Mesodermal cell (in vitro differentiated cells): ENCODE measurements at regions not wholly inside any gene's neighbourhood (a gene's known extent, or its start where the extent isn't known, plus 50 kb on each side); places are given as distances from the start of the nearest gene placed in this dataset.

ENCODE experiments used
- H3K27ac ChIP-seq: 2 replicates; pipeline ENCODE4 v1.7.0; 2013; ENCODE audit warnings: mild to moderate bottlenecking, low read depth, low read length, moderate library complexity; ENCODE audit not compliant: severe bottlenecking
- H3K36me3 ChIP-seq: 2 replicates; pipeline ENCODE4 v1.7.1; 2013; ENCODE audit warnings: mild to moderate bottlenecking, low read length, moderate library complexity; ENCODE audit not compliant: control insufficient read depth, insufficient read depth
- H3K4me1 ChIP-seq: one replicate; pipeline ENCODE4 v1.7.1; 2013; ENCODE audit warnings: mild to moderate bottlenecking, low read length; ENCODE audit not compliant: insufficient read depth, control insufficient read depth, poor library complexity, severe bottlenecking
- H3K4me3 ChIP-seq: 2 replicates; pipeline ENCODE4 v1.7.0; 2013; ENCODE audit warnings: low read length, control low read depth, mild to moderate bottlenecking; ENCODE audit not compliant: insufficient read depth, poor library complexity, severe bottlenecking; ENCODE audit errors: extremely low read depth
- H3K9me3 ChIP-seq: 2 replicates; pipeline ENCODE4 v1.7.1; 2013; ENCODE audit warnings: mild to moderate bottlenecking, low read length, moderate library complexity; ENCODE audit not compliant: control insufficient read depth
- WGBS, 2 experiments: methylation state at CpG; one replicate each; pipeline ENCODE4 v1.1.5; 2013; ENCODE audit warnings: missing lambda C conversion rate in 2 of 2; ENCODE audit not compliant: insufficient coverage in 2 of 2; 5-methylcytosine and 5-hydroxymethylcytosine counted together

DNA sequence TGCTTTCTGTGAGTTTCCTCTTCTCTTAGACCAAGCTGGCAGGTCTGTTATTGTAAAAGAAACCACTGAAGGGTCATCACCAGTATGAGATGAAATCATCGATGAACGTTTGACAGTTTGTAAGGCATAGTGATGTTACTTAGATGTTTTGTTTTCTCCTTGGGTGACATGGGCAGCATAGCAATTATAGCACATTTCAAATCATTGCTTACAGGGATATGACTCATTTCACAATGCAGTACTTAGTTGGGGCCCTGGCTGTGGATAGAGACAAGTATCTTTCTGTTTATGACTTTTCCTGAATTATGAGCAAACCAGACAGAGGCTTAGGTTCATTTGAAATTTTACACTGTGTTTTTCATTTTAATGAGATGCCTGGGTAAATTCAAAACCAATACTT lies 313.0 kb downstream of the RWDD3 start:
- 100% methylated on average over 2 of the region's 2 CpGs; no CpG with 5 or more reads in 1 of the 2 experiments for WGBS, 2 experiments
- H3K4me1 ChIP-seq: no peaks in the 10 kb centered on the region
- no peaks in the 10 kb centered on the region for H3K9me3 ChIP-seq
- no peaks in the 10 kb centered on the region for H3K36me3 ChIP-seq
- no peak overlapping the region for H3K27ac ChIP-seq
- H3K4me3 ChIP-seq: no peak overlapping the region

DNA sequence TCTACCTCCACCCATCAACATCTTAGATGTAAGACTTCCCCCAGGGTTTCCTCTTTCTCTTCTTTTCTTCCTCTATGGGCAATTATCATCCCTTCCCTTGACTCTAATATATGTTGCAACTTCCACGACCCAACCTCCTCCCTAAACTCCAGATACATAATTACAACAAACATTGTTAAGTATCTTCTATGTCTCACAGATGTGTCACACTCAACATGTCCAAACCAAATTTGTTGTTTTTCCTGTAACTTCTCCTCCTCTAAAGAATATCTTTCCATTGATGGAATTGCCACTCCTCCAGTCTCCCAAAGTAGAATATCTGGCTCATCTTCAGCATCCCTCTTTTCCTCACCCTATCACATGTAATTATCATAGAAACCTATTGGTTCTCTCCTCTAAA lies 314.2 kb downstream of the RWDD3 start:
- 86 to 100% methylated on average over 1 of the region's 1 CpG for WGBS, 2 experiments
- Histone ChIP-seq H3K27ac (no peak overlapping the region), H3K4me3 (no peak overlapping the region), H3K36me3 (no peaks in the 10 kb centered on the region), H3K9me3 (no peaks in the 10 kb centered on the region), H3K4me1 (no peaks in the 10 kb centered on the region)

DNA sequence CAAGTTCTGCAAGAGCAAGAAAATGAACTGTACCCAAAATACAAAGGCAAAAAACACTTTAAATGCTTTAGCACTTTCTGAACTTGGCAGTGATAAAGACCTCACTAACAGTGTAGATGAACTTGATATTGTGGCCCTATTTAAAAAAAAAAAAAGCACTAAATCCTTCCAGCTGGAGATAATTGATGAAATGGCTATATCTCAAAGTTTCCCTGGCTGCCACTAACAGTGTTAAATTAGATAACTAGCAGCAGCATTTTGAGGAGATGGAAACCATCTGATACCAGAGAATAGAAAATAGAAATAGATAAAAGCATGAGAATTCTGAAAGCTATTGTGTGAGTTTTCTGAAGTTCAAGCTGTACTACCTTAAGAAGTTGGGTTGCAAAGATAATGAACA lies 317.2 kb downstream of the RWDD3 start:
- Histone ChIP-seq H3K4me1 (no peaks in the 10 kb centered on the region), H3K36me3 (no peaks in the 10 kb centered on the region), H3K4me3 (no peak overlapping the region), H3K27ac (no peak overlapping the region), H3K9me3 (peaks cover 1% of the 10 kb centered on the region)

DNA sequence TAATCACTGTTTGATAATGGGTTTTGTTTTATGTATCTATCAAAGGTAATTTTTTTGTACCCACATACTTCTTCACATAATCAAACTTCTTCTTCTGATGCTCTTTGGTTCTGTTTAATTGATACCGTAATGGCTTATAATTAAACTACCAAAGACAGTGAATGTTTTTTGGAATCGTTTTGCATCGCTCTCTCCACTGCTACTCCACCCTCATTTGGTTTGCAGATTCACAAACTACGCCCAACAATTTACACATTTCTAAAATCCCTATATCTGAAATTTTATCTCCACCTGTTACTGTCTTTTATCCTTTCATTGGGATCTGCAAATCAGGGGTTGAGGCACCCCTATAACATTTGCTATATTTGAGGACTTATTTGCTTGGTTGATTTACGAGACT lies 319.6 kb downstream of the RWDD3 start:
- no peaks in the 10 kb centered on the region for H3K4me1 ChIP-seq
- WGBS, 2 experiments: 89 to 100% methylated on average over 3 to 4 of the region's 5 CpGs
- H3K9me3 ChIP-seq: peaks cover 4% of the 10 kb centered on the region
- H3K27ac ChIP-seq: no peak overlapping the region
- no peaks in the 10 kb centered on the region for H3K36me3 ChIP-seq
- no peak overlapping the region for H3K4me3 ChIP-seq

DNA sequence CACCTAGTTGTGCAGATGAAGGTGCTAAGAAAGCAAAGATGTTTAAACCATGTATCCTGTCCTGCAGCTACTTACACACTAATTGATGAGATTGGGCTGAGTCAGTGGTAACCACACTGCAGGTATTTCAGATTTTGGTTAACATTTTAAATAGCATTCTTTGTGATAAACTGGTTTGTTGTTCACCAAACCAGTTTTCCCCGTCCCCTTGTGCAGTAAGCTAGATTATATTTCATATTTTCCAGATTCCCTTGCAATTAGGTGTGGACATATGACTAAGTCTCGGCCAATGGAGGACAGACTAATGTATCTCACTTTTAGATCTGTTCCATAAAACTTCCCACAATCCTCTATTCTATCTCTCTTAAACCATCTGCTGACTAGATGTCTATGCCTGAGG lies 320.4 kb downstream of the RWDD3 start:
- Histone ChIP-seq H3K4me1 (no peaks in the 10 kb centered on the region), H3K4me3 (no peak overlapping the region), H3K27ac (no peak overlapping the region), H3K36me3 (no peaks in the 10 kb centered on the region), H3K9me3 (peaks cover 4% of the 10 kb centered on the region)
- no CpG with 5 or more reads among the region's 2 CpGs for WGBS, 2 experiments

DNA sequence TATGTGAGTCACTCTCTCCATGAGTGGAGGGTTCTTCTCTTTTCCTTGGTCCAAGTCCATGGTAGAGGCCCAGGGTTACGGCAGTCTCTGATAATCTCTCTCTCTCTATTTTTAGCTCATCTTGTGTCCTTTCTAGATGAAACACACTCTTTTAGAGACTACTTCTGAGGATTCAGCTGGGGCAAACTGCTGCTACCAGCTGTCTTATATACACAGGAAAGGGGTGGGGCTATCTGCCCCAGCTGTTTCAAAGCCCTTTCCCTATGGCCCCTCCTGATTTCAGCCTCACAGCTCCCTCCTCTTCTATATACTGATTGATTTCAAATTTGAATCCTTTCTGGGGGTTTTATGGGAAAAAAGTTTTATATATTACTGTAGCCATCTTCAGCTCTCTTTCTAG lies 324.8 kb downstream of the RWDD3 start:
- H3K4me3 ChIP-seq: no peak overlapping the region
- H3K9me3 ChIP-seq: peaks cover 4% of the 10 kb centered on the region
- no peaks in the 10 kb centered on the region for H3K36me3 ChIP-seq
- no peak overlapping the region for H3K27ac ChIP-seq
- WGBS, 2 experiments: 100% methylated on average over 1 of the region's 1 CpG; no CpG with 5 or more reads in 1 of the 2 experiments
- no peaks in the 10 kb centered on the region for H3K4me1 ChIP-seq

DNA sequence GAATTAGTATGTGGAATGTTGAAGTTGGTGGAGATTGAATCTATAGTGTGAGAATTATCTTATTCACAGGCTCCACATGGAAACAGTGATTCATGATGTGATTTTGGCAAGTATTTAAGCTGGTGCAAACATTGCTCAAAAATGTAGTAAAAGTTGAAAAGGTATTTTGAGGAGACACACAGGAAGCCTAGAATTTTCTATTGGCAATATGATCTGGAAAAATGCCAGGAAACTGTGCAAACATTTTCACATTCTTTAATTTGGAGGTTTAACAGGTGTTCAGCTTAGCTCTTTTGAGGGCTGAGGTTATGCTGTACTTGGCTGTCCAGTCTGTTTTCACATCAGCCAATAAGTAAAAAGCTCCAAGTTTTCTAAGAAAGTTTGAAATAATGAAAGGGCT lies 327.3 kb downstream of the RWDD3 start:
- Histone ChIP-seq H3K9me3 (peaks cover under 1% of the 10 kb centered on the region), H3K27ac (no peak overlapping the region), H3K36me3 (no peaks in the 10 kb centered on the region), H3K4me1 (no peaks in the 10 kb centered on the region), H3K4me3 (no peak overlapping the region)

DNA sequence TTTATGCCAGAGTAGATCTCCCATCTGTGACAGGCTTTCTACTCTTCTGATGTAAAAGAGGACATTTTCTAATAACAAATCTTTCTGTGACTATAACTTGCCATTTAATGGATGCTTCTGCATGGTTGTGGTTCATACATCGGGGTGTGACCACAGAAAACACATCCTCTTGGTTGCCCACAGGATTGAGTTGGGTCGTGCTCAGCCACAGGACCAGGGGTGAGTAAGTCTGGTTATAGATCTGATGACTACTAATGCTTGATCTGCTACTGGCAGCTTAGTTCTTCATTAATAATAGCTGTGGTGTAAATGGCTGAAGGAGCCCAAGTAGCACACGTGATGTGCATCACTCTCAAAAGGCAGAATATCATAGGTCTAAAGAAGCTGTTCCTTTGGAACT lies 328.2 kb downstream of the RWDD3 start:
- no peaks in the 10 kb centered on the region for H3K9me3 ChIP-seq
- no peak overlapping the region for H3K27ac ChIP-seq
- H3K4me3 ChIP-seq: no peak overlapping the region
- WGBS, 2 experiments: 77 to 91% methylated on average over 2 to 3 of the region's 3 CpGs
- H3K36me3 ChIP-seq: no peaks in the 10 kb centered on the region
- H3K4me1 ChIP-seq: no peaks in the 10 kb centered on the region

DNA sequence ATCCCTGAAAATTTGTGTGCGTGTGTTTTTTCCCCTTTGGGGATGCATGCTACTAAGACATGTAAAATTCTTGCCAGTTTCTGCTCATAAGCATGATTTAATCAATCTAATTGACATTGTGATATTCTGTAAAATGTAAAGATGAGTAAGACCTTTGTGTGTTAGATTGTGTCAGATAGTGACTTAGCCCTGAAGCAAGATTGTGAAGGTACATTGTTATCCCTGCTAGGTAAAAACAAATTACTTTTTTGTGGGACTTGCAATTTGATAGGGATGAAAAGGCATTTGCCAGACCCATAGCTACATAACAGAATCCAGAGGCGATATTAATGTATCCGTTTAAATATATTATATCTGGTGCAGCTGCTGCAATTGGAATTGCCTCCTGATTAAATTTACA lies 338.0 kb downstream of the RWDD3 start:
- no peaks in the 10 kb centered on the region for H3K4me1 ChIP-seq
- no peaks in the 10 kb centered on the region for H3K9me3 ChIP-seq
- 83% methylated on average over 2 of the region's 3 CpGs; no CpG with 5 or more reads in 1 of the 2 experiments for WGBS, 2 experiments
- H3K36me3 ChIP-seq: no peaks in the 10 kb centered on the region
- H3K4me3 ChIP-seq: no peak overlapping the region
- H3K27ac ChIP-seq: no peak overlapping the region

DNA sequence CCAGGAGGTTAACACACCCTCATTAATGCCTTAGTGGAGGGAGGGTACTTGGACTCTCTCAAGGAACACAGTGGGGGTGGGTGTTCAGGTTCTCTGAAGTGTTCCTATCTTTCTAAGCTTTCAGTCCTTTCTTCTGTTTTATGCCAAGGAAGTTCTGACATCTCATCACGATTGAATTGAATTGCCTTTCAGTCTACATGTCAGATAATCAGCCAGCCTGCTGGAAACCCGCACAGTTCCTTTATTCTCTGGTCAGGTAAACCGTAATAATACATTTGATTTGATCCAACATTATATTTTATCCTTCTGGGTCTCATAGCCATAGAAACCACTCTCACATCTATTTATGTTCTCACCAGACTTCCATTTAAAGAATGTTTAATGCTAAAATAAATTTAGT lies 339.0 kb downstream of the RWDD3 start:
- no peak overlapping the region for H3K4me3 ChIP-seq
- H3K36me3 ChIP-seq: no peaks in the 10 kb centered on the region
- H3K9me3 ChIP-seq: no peaks in the 10 kb centered on the region
- 70 to 93% methylated on average over 2 to 3 of the region's 3 CpGs for WGBS, 2 experiments
- H3K4me1 ChIP-seq: no peaks in the 10 kb centered on the region
- H3K27ac ChIP-seq: no peak overlapping the region

DNA sequence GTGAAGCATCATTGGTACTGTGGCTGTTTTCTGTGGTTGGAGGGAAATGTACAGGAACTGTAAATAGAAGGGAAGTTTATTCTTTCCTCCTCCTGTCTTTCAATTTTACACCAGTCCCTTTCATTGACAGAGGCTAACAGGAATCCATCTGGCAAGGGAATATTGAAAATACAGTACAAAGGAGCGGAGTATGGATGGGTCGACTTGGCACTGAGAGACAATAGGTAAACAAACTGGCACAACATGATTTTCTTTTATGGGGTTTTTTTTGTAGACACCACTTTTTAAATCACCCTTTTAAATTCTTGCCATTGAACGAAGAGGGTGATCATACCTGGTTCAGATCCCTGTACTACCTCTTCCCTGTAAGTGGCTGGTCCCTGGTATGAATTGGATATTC lies 341.3 kb downstream of the RWDD3 start:
- H3K4me3 ChIP-seq: no peak overlapping the region
- H3K4me1 ChIP-seq: no peaks in the 10 kb centered on the region
- WGBS, 2 experiments: no CpG with 5 or more reads among the region's 3 CpGs
- H3K36me3 ChIP-seq: no peaks in the 10 kb centered on the region
- no peaks in the 10 kb centered on the region for H3K9me3 ChIP-seq
- H3K27ac ChIP-seq: no peak overlapping the region

DNA sequence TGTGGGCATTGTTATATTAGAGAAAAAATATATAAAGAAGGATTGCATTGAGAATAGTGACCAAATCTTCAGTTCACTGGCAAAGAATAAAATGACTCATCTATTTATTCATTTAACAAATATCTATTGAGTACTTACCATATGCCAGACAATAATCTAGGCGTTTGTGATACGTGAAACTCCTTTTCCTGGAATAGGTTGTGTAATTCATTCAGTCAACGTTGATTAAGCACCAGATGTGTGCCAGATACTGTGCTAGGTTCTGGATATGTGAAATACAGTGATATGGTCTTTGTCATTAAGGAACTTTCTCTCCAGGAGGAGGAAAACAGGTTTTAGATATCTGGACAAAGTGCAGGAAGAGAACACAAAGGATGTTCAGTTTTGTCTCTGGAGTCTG lies 344.5 kb downstream of the RWDD3 start:
- Histone ChIP-seq H3K36me3 (no peaks in the 10 kb centered on the region), H3K4me3 (no peak overlapping the region), H3K9me3 (no peaks in the 10 kb centered on the region), H3K4me1 (no peaks in the 10 kb centered on the region), H3K27ac (no peak overlapping the region)
- 81 to 88% methylated on average over 2 to 3 of the region's 3 CpGs for WGBS, 2 experiments
